Coronary artery (tissue), 2 donors: ENCODE measurements at regions not wholly inside any gene's neighbourhood (a gene's known extent, or its start where the extent isn't known, plus 50 kb on each side); places are given as distances from the start of the nearest gene placed in this dataset.
"Not testable (repeated sequence)": the region's sequence is repeated elsewhere in the genome, so short reads cannot be mapped to it uniquely, and the experiment has no call there.

Experiments used
- DNase-seq: peaks from one replicate; pipeline ENCODE4 v3.0.0-alpha.2; 2017; ENCODE audit warnings: low spot score
- H3K27ac ChIP-seq, 2 donors: fragments of 200-600 bp; sonication (generic); one replicate each; pipeline ENCODE4 v1.5.1; 2016 to 2019
- H3K4me3 ChIP-seq: fragments of 200-600 bp; sonication (generic); 2 replicates; pipeline ENCODE4 v1.5.1; 2016; ENCODE audit warnings: mild to moderate bottlenecking, moderate library complexity
- CTCF ChIP-seq: fragments of 200-600 bp; sonication (generic); IDR thresholded peaks from one replicate; pipeline ENCODE4 v1.5.1; 2019; ENCODE audit warnings: antibody characterized with exemption

GRCh38 chr4:75422998-75423397, 91.2 kb downstream of the RCHY1 start:
- DNase-seq: no peak
- no peak for TF ChIP-seq CTCF
- no peak overlapping the region for H3K27ac ChIP-seq
- no peak overlapping the region for H3K4me3 ChIP-seq

- H3K4me3 ChIP-seq: no peak overlapping the region
- H3K27ac ChIP-seq: no peak overlapping the region
- TF ChIP-seq CTCF: no peak
- no peak for DNase-seq
Measured at GRCh38 chr4:75412746-75413145, 101.5 kb downstream of the RCHY1 start.

GRCh38 chr4:75398501-75398900, 115.7 kb downstream of the RCHY1 start:
- Histone ChIP-seq H3K27ac (no peak overlapping the region), H3K4me3 (no peak overlapping the region)
- no peak for TF ChIP-seq CTCF
- no peak for DNase-seq

- no peak for TF ChIP-seq CTCF
Measured at GRCh38 chr4:75391489-75392166, 122.6 kb downstream of the RCHY1 start.

GRCh38 chr4:75386426-75386825, 127.8 kb downstream of the RCHY1 start:
- not testable (repeated sequence) for H3K4me3 ChIP-seq, DNase-seq, H3K27ac ChIP-seq

More at GRCh38 chr4:75391489-75392166, 122.6 kb downstream of the RCHY1 start:
- Histone ChIP-seq H3K27ac (no peak overlapping the region), H3K4me3 (no peak overlapping the region)
- DNase-seq: no peak

GRCh38 chr4:75385106-75385505, 129.1 kb downstream of the RCHY1 start:
- no peak for DNase-seq
- no peak overlapping the region for H3K27ac ChIP-seq
- no peak for TF ChIP-seq CTCF
- no peak overlapping the region for H3K4me3 ChIP-seq

GRCh38 chr4:75376543-75376942, 137.7 kb downstream of the RCHY1 start:
- no peak overlapping the region for H3K27ac ChIP-seq
- TF ChIP-seq CTCF: no peak
- H3K4me3 ChIP-seq: no peak overlapping the region
- no peak for DNase-seq

GRCh38 chr4:75371915-75372314, 142.3 kb downstream of the RCHY1 start:
- H3K27ac ChIP-seq: no peak overlapping the region
- TF ChIP-seq CTCF: no peak
- DNase-seq: no peak
- H3K4me3 ChIP-seq: no peak overlapping the region
